Esophagus (tissue), 2 donors: ENCODE measurements at regions not wholly inside any gene's neighbourhood (a gene's known extent, or its start where the extent isn't known, plus 50 kb on each side); places are given as distances from the start of the nearest gene placed in this dataset.
"Not testable (repeated sequence)": the region's sequence is repeated elsewhere in the genome, so short reads cannot be mapped to it uniquely, and the experiment has no call there.

Experiments
- H3K27ac ChIP-seq, 2 donors: one replicate each; pipeline ENCODE4 v1.5.1; 2013; ENCODE audit warnings: low read depth in 2 of 2, mild to moderate bottlenecking in 2 of 2, inconsistent platforms in 1 of 2, low read length in 1 of 2, moderate library complexity in 1 of 2
- H3K27me3 ChIP-seq, 2 donors: one replicate each; pipeline ENCODE4 v1.6.1; 2013; ENCODE audit warnings: low read length in 2 of 2, control low read depth in 1 of 2, mild to moderate bottlenecking in 1 of 2; ENCODE audit not compliant: insufficient read depth in 2 of 2, control insufficient read depth in 1 of 2
- H3K36me3 ChIP-seq, 2 donors: one replicate each; pipeline ENCODE4 v1.6.1; 2013; ENCODE audit warnings: low read length in 1 of 2; ENCODE audit not compliant: control insufficient read depth in 2 of 2, insufficient read depth in 2 of 2
- H3K4me1 ChIP-seq, 2 donors: one replicate each; pipeline ENCODE4 v1.6.1; 2013; ENCODE audit warnings: low read length in 1 of 2; ENCODE audit not compliant: control insufficient read depth in 2 of 2, insufficient read depth in 2 of 2
- H3K4me3 ChIP-seq, 2 donors: one replicate each; pipeline ENCODE4 v1.5.1; 2013; ENCODE audit warnings: low read length in 2 of 2, mild to moderate bottlenecking in 2 of 2, low read depth in 1 of 2, moderate library complexity in 1 of 2
- H3K9me3 ChIP-seq, 2 donors: one replicate each; pipeline ENCODE4 v1.6.1; 2013; ENCODE audit warnings: mild to moderate bottlenecking in 2 of 2, low read depth in 1 of 2, low read length in 1 of 2, moderate library complexity in 1 of 2; ENCODE audit not compliant: control insufficient read depth in 2 of 2, insufficient read depth in 1 of 2
- WGBS, 2 donors: extraction: QIAGEN DNeasy Blood & Tissue Kit; methylation state at CpG; one replicate each; pipeline ENCODE4 v1.1.7; 2013; 5-methylcytosine and 5-hydroxymethylcytosine counted together
- donor health status: healthy with polysubstance abuse.
- donor health status: Bipolar disorder and iron deficiency.

GRCh38 chr4:54433686-54434085 is 204.6 kb downstream of the PDGFRA start:
- Histone ChIP-seq H3K36me3 (no peaks in the 10 kb centered on the region), H3K4me3 (no peak overlapping the region), H3K4me1 (no peaks in the 10 kb centered on the region), H3K9me3 (no peaks in the 10 kb centered on the region), H3K27ac (no peak overlapping the region), H3K27me3 (no peaks in the 10 kb centered on the region)
- 56 to 59% methylated on average over 3 of the region's 3 CpGs for whole genome bisulfite sequencing, 2 donors

GRCh38 chr4:54439831-54440243 is 210.7 kb downstream of the PDGFRA start:
- H3K4me1 ChIP-seq: no peaks in the 10 kb centered on the region
- no peak overlapping the region for H3K27ac ChIP-seq
- no peaks in the 10 kb centered on the region for H3K27me3 ChIP-seq
- 26 to 30% methylated on average over 6 of the region's 6 CpGs for WGBS, 2 donors
- no peak overlapping the region for H3K4me3 ChIP-seq
- no peaks in the 10 kb centered on the region for H3K36me3 ChIP-seq
- H3K9me3 ChIP-seq: no peaks in the 10 kb centered on the region

GRCh38 chr4:54440394-54441136 is 211.5 kb downstream of the PDGFRA start:
- H3K4me3 ChIP-seq: no peak overlapping the region
- WGBS, 2 donors: 22 to 26% methylated on average over 7 of the region's 7 CpGs
- no peaks in the 10 kb centered on the region for H3K27me3 ChIP-seq
- no peaks in the 10 kb centered on the region for H3K9me3 ChIP-seq
- no peaks in the 10 kb centered on the region for H3K4me1 ChIP-seq
- no peaks in the 10 kb centered on the region for H3K36me3 ChIP-seq
- H3K27ac ChIP-seq: no peak overlapping the region

- no peaks in the 10 kb centered on the region for H3K4me1 ChIP-seq
- H3K27me3 ChIP-seq: no peaks in the 10 kb centered on the region
- H3K36me3 ChIP-seq: no peaks in the 10 kb centered on the region
- no peak overlapping the region for H3K27ac ChIP-seq
- peaks cover 0 to 2% of the 10 kb centered on the region in 2 donors for H3K9me3 ChIP-seq
- H3K4me3 ChIP-seq: no peak overlapping the region
Observed at GRCh38 chr4:54445866-54446265, 211.9 kb upstream of the KIT start.

- Histone ChIP-seq H3K27me3 (no peaks in the 10 kb centered on the region), H3K9me3 (peaks cover 0 to 4% of the 10 kb centered on the region in 2 donors), H3K27ac (no peak overlapping the region), H3K4me1 (no peaks in the 10 kb centered on the region), H3K4me3 (no peak overlapping the region), H3K36me3 (no peaks in the 10 kb centered on the region)
- WGBS, 2 donors: 47 to 59% methylated on average over 1 of the region's 1 CpG
Observed at GRCh38 chr4:54446581-54446980, 211.2 kb upstream of the KIT start.

- no peaks in the 10 kb centered on the region for H3K27me3 ChIP-seq
- peaks cover 0 to 4% of the 10 kb centered on the region in 2 donors for H3K9me3 ChIP-seq
- 74 to 85% methylated on average over 2 of the region's 2 CpGs for WGBS, 2 donors
- H3K27ac ChIP-seq: no peak overlapping the region
- no peak overlapping the region for H3K4me3 ChIP-seq
- no peaks in the 10 kb centered on the region for H3K36me3 ChIP-seq
- no peaks in the 10 kb centered on the region for H3K4me1 ChIP-seq
Observed at GRCh38 chr4:54447304-54447703, 210.5 kb upstream of the KIT start.

GRCh38 chr4:54449999-54450398 is 207.8 kb upstream of the KIT start:
- peaks cover 0 to 4% of the 10 kb centered on the region in 2 donors for H3K9me3 ChIP-seq
- no peak overlapping the region for H3K4me3 ChIP-seq
- H3K4me1 ChIP-seq: no peaks in the 10 kb centered on the region
- WGBS, 2 donors: 84 to 96% methylated on average over 5 of the region's 5 CpGs
- H3K27me3 ChIP-seq: no peaks in the 10 kb centered on the region
- no peaks in the 10 kb centered on the region for H3K36me3 ChIP-seq
- H3K27ac ChIP-seq: no peak overlapping the region

GRCh38 chr4:54466960-54467359 is 190.8 kb upstream of the KIT start:
- WGBS, 2 donors: 83 to 85% methylated on average over 9 of the region's 9 CpGs
- H3K27me3 ChIP-seq, H3K4me1 ChIP-seq, H3K36me3 ChIP-seq, H3K4me3 ChIP-seq, H3K27ac ChIP-seq, H3K9me3 ChIP-seq: not testable (repeated sequence)

GRCh38 chr4:54473077-54473545 is 184.6 kb upstream of the KIT start:
- no peak overlapping the region for H3K27ac ChIP-seq
- no peaks in the 10 kb centered on the region for H3K36me3 ChIP-seq
- no peaks in the 10 kb centered on the region for H3K9me3 ChIP-seq
- H3K4me3 ChIP-seq: no peak overlapping the region
- WGBS, 2 donors: 55 to 71% methylated on average over 7 of the region's 7 CpGs
- no peaks in the 10 kb centered on the region for H3K4me1 ChIP-seq
- no peaks in the 10 kb centered on the region for H3K27me3 ChIP-seq

- 82 to 84% methylated on average over 6 of the region's 6 CpGs for WGBS, 2 donors
- Histone ChIP-seq H3K36me3 (no peaks in the 10 kb centered on the region), H3K4me3 (no peak overlapping the region), H3K27ac (no peak overlapping the region), H3K27me3 (no peaks in the 10 kb centered on the region), H3K9me3 (no peaks in the 10 kb centered on the region), H3K4me1 (no peaks in the 10 kb centered on the region)
Observed at GRCh38 chr4:54473798-54474197, 184.0 kb upstream of the KIT start.
